22Rv1 (cell line): ENCODE measurements at regions not wholly inside any gene's neighbourhood (a gene's known extent, or its start where the extent isn't known, plus 50 kb on each side); places are given as distances from the start of the nearest gene placed in this dataset.

Source experiments
- CTCF ChIP-seq: fragments of 450-650 bp; IDR thresholded peaks from 2 replicates; pipeline ENCODE4 v1.5.1; 2017; ENCODE audit warnings: mild to moderate bottlenecking
- ZFX ChIP-seq: fragments of 450-650 bp; IDR thresholded peaks from 2 replicates; pipeline ENCODE4 v1.6.1; 2017; ENCODE audit warnings: antibody characterized with exemption, borderline replicate concordance

GRCh38 chr22:34067031-34067430, 146.8 kb upstream of the LARGE1 start:
- TF ChIP-seq CTCF (no peak), ZFX (no peak)
